ENCODE measurements at regions not wholly inside any gene's neighbourhood (a gene's known extent, or its start where the extent isn't known, plus 50 kb on each side); places are given as distances from the start of the nearest gene placed in this dataset.

DNA sequence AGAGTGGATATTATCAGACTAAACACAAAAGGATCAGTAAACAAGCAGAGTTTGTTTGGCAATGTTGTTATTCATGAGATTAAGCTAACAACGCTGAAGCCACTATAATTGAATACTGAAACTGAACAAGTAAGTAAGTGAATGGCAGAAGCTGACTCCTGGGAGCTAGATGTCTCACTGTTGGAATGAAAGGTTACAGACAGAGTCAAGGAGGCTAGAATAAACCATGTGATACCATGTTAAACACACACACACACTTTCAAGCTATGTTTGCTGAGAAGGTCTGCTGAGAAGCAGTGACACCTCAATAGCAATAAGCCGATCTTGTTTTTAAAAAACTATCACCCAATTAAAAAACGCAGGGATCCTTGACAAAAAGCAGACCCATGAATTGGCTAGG is 1609.4 kb upstream of the MIR17HG start:
- TF ChIP-seq, protein P1, sequence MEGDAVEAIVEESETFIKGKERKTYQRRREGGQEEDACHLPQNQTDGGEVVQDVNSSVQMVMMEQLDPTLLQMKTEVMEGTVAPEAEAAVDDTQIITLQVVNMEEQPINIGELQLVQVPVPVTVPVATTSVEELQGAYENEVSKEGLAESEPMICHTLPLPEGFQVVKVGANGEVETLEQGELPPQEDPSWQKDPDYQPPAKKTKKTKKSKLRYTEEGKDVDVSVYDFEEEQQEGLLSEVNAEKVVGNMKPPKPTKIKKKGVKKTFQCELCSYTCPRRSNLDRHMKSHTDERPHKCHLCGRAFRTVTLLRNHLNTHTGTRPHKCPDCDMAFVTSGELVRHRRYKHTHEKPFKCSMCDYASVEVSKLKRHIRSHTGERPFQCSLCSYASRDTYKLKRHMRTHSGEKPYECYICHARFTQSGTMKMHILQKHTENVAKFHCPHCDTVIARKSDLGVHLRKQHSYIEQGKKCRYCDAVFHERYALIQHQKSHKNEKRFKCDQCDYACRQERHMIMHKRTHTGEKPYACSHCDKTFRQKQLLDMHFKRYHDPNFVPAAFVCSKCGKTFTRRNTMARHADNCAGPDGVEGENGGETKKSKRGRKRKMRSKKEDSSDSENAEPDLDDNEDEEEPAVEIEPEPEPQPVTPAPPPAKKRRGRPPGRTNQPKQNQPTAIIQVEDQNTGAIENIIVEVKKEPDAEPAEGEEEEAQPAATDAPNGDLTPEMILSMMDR (IDR thresholded peaks at IDR 0.05), result no peak
- TF ChIP-seq EP300 (IDR thresholded peaks at IDR 0.05) (no peak), POLR2A (IDR thresholded peaks at IDR 0.05) (no peak), POLR2AphosphoS5 (IDR thresholded peaks at IDR 0.05) (no peak)

Measured in gastroesophageal sphincter (tissue), 3 donors.